Endothelial cell of umbilical vein (primary cell): ENCODE measurements at regions not wholly inside any gene's neighbourhood (a gene's known extent, or its start where the extent isn't known, plus 50 kb on each side); places are given as distances from the start of the nearest gene placed in this dataset.

Experiments used
- BruUV-seq: library from RNA; stranded (reverse); fragments of 400-500 nt; replicated peaks from 2 replicates; lab custom pipeline; 2021; lab: Mats Ljungman, UMichigan
- CTCF ChIA-PET: fragments of 300-600, 350-600 bp; sonication (Branson Sonifier 250); formaldehyde crosslinking; loops from one replicate; lab custom pipeline; 2021; ENCODE audit warnings: antibody characterized with exemption, inconsistent platforms; lab: Charles Lee
- POLR2A ChIA-PET: fragments of 300-600, 350-600 bp; sonication (Branson Sonifier 250); formaldehyde crosslinking; loops from one replicate; lab custom pipeline; 2021; ENCODE audit warnings: antibody characterized with exemption, inconsistent platforms; lab: Charles Lee
- DNase-seq: peaks from one replicate; pipeline ENCODE4 v3.0.0-alpha.2; 2011; ENCODE audit warnings: low read depth, low spot score
- FAIRE-seq: peaks from 2 replicates; lab custom pipeline; 2011; peaks lifted over from hg19 to GRCh38; lab: Jason Lieb, UNC
- H2AFZ ChIP-seq: 2 replicates; pipeline ENCODE4 v1.6.0; 2012; ENCODE audit warnings: low read depth, low read length, control low read depth, inconsistent platforms
- H3K27ac ChIP-seq: 2 replicates; pipeline ENCODE4 v1.5.1; 2011; ENCODE audit warnings: low read depth, mild to moderate bottlenecking, control low read depth, low read length, moderate library complexity; ENCODE audit not compliant: insufficient read depth
- H3K27me3 ChIP-seq, 2 experiments: 2 replicates each; pipeline versions ENCODE4 v1.6.0 to v1.6.1; 2011; ENCODE audit warnings: low read length in 2 of 2, mixed read lengths in 1 of 2; ENCODE audit not compliant: control insufficient read depth in 2 of 2, insufficient read depth in 2 of 2
- H3K36me3 ChIP-seq, 2 experiments: 2 replicates in 1 of 2; 3 replicates in 1 of 2; pipeline ENCODE4 v1.5.1; 2011; ENCODE audit warnings: low read length in 2 of 2, mild to moderate bottlenecking in 1 of 2, moderate library complexity in 1 of 2; ENCODE audit not compliant: control insufficient read depth in 2 of 2, insufficient read depth in 2 of 2; ENCODE audit errors: extremely low read depth in 1 of 2
- H3K4me1 ChIP-seq: 3 replicates; pipeline ENCODE4 v1.5.1; 2011; ENCODE audit warnings: mild to moderate bottlenecking, low read length; ENCODE audit not compliant: control insufficient read depth, insufficient read depth; ENCODE audit errors: extremely low read depth
- H3K4me2 ChIP-seq: 2 replicates; pipeline ENCODE4 v1.6.1; 2011; ENCODE audit warnings: low read length, control low read depth, mixed read lengths; ENCODE audit not compliant: insufficient read depth
- H3K4me3 ChIP-seq, 3 experiments: fragments of 200-600 bp in 1 of 3; sonication (generic), shearing (Covaris generic) in 1 of 3; replicated peaks in 1 of 3; 2 replicates each; pipeline ENCODE4 v1.5.1; 2011 to 2016; ENCODE audit warnings: control low read depth in 3 of 3, low read length in 3 of 3, mild to moderate bottlenecking in 2 of 3, inconsistent platforms in 1 of 3, low read depth in 1 of 3, moderate library complexity in 1 of 3; ENCODE audit not compliant: insufficient read depth in 1 of 3
- H3K79me2 ChIP-seq: 2 replicates; pipeline ENCODE4 v1.6.0; 2012; ENCODE audit warnings: low read length, inconsistent platforms; ENCODE audit not compliant: control insufficient read depth, insufficient read depth
- H3K9ac ChIP-seq: replicated peaks from 2 replicates; pipeline ENCODE3; 2011; ENCODE audit warnings: low read length, control low read depth; ENCODE audit not compliant: insufficient read depth; ENCODE audit errors: extremely low read depth
- H3K9me1 ChIP-seq: replicated peaks from 3 replicates; pipeline ENCODE4 v1.6.0; 2011; ENCODE audit warnings: mild to moderate bottlenecking, low read length; ENCODE audit not compliant: control insufficient read depth, insufficient read depth; ENCODE audit errors: extremely low read depth
- H3K9me3 ChIP-seq: replicated peaks from 2 replicates; pipeline ENCODE4 v1.5.1; 2012; ENCODE audit warnings: low read length, inconsistent platforms; ENCODE audit not compliant: control insufficient read depth, insufficient read depth
- H4K20me1 ChIP-seq: replicated peaks from 2 replicates; pipeline ENCODE3; 2011; ENCODE audit warnings: mild to moderate bottlenecking, low read length; ENCODE audit not compliant: control insufficient read depth, insufficient read depth; ENCODE audit errors: extremely low read depth
- EZH2 ChIP-seq: IDR thresholded peaks from 2 replicates; pipeline ENCODE4 v1.6.1; 2012; ENCODE audit warnings: borderline replicate concordance, low read depth, mild to moderate bottlenecking, moderate library complexity, low read length, inconsistent platforms; ENCODE audit not compliant: severe bottlenecking
- FOS ChIP-seq: IDR thresholded peaks from 2 replicates; pipeline ENCODE4 v1.6.1; 2011; ENCODE audit warnings: mild to moderate bottlenecking, low read length, moderate library complexity, borderline replicate concordance; ENCODE audit not compliant: insufficient read depth
- GATA2 ChIP-seq: IDR thresholded peaks from 2 replicates; pipeline ENCODE4 v1.7.0; 2011; ENCODE audit warnings: low read depth, mild to moderate bottlenecking, moderate library complexity, mixed read lengths, low read length; ENCODE audit not compliant: insufficient read length, insufficient read depth
- JUN ChIP-seq: IDR thresholded peaks from 2 replicates; pipeline ENCODE4 v1.6.1; 2011; ENCODE audit warnings: borderline replicate concordance, low read depth; ENCODE audit not compliant: insufficient read length, insufficient read depth
- MYC ChIP-seq: IDR thresholded peaks from one replicate; pipeline ENCODE4 v1.6.1; 2011; ENCODE audit warnings: mild to moderate bottlenecking, low read depth, low read length
- POLR2A ChIP-seq: IDR thresholded peaks from 2 replicates; pipeline ENCODE4 v1.6.1; 2012; ENCODE audit warnings: low read depth, mild to moderate bottlenecking, control low read depth, low read length
- POLR2AphosphoS5 ChIP-seq: IDR thresholded peaks from 2 replicates; pipeline ENCODE4 v1.6.1; 2012; ENCODE audit warnings: low read depth, mild to moderate bottlenecking, control low read depth, low read length, moderate library complexity; ENCODE audit not compliant: insufficient read depth
- dilution Hi-C: fragments of 300-500 bp; cut with MboI; formaldehyde crosslinking; loops from one replicate; pipeline ENCODE4 v1.15.0; 2019; ENCODE audit warnings: low sequenced_read_pairs; ENCODE audit not compliant: extremely low pct_ligation_motif_present
- intact Hi-C: fragments of 100-400 bp; cut with micrococcal nuclease; formaldehyde crosslinking; loops from one replicate; pipeline ENCODE4 v1.10.0; 2022
- TF ChIP-seq, protein P1 (sequence below): IDR thresholded peaks from 2 replicates; pipeline ENCODE4 v1.6.1; 2011; ENCODE audit not compliant: insufficient read depth, insufficient read length
- TF ChIP-seq, protein P2 (sequence below), 2 donors: IDR thresholded peaks; 1 replicate in 1 of 2; 2 replicates in 1 of 2; pipeline ENCODE4 v1.5.1; 2011; ENCODE audit warnings: low read length in 2 of 2, mild to moderate bottlenecking in 2 of 2, moderate library complexity in 2 of 2, control low read depth in 1 of 2, inconsistent platforms in 1 of 2, low read depth in 1 of 2; ENCODE audit not compliant: insufficient read depth in 1 of 2; ENCODE audit errors: extremely low read depth in 1 of 2

DNA sequence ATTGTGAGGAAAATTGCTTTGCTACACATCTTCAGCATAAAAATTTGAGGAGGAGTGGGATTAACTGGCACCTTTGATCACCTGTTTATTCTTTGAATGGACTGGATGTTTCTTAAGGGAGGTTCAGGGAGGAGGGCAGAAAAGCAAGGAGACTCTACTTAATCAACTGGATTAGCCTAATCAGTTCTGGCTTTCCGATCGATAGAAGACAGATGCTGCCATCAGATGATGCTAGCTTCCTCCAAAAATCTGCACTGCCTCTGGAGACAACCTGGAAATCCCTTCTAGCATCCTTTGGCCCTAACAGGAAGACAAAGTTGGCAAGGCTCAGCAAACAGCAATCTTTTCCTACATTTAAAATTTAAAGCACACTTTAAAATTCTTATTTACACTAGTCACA is 197.8 kb downstream of the EBLN2 start:
- Histone ChIP-seq H3K9me1 (no peaks in the 10 kb centered on the region), H3K9ac (no peak overlapping the region), H3K27ac (no peak overlapping the region), H4K20me1 (no peaks in the 10 kb centered on the region), H3K4me2 (no peak overlapping the region), H3K4me1 (no peaks in the 10 kb centered on the region), H3K27me3 (no peaks in the 10 kb centered on the region), H3K9me3 (no peaks in the 10 kb centered on the region), H3K36me3 (no peaks in the 10 kb centered on the region), H2AFZ (no peak overlapping the region), H3K79me2 (no peaks in the 10 kb centered on the region), H3K4me3 (no peak overlapping the region)
- dilution Hi-C loops, result no loop called here
- BruUV-seq, result no TSS peak
- CTCF ChIA-PET, result no interaction called here
- POLR2A ChIA-PET, result no interaction called here
- intact Hi-C loops, result no loop called here
- TF ChIP-seq, protein P1, sequence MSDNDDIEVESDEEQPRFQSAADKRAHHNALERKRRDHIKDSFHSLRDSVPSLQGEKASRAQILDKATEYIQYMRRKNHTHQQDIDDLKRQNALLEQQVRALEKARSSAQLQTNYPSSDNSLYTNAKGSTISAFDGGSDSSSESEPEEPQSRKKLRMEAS, result no peak
- no peak for TF ChIP-seq EZH2
- TF ChIP-seq POLR2A, result no peak
- TF ChIP-seq, protein P2, sequence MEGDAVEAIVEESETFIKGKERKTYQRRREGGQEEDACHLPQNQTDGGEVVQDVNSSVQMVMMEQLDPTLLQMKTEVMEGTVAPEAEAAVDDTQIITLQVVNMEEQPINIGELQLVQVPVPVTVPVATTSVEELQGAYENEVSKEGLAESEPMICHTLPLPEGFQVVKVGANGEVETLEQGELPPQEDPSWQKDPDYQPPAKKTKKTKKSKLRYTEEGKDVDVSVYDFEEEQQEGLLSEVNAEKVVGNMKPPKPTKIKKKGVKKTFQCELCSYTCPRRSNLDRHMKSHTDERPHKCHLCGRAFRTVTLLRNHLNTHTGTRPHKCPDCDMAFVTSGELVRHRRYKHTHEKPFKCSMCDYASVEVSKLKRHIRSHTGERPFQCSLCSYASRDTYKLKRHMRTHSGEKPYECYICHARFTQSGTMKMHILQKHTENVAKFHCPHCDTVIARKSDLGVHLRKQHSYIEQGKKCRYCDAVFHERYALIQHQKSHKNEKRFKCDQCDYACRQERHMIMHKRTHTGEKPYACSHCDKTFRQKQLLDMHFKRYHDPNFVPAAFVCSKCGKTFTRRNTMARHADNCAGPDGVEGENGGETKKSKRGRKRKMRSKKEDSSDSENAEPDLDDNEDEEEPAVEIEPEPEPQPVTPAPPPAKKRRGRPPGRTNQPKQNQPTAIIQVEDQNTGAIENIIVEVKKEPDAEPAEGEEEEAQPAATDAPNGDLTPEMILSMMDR (IDR thresholded peaks at IDR 0.05; ENCODE audit: extremely low read depth in 1 of 2, insufficient read depth in 1 of 2, low read depth in 1 of 2, low read length in 2 of 2), result no peak
- TF ChIP-seq POLR2AphosphoS5, result no peak
- no peak for TF ChIP-seq JUN
- TF ChIP-seq GATA2, result no peak
- no peak for TF ChIP-seq MYC
- TF ChIP-seq FOS, result no peak
- DNase-seq, result no peak
- no peak for FAIRE-seq
